ENCODE measurements at regions not wholly inside any gene's neighbourhood (a gene's known extent, or its start where the extent isn't known, plus 50 kb on each side); places are given as distances from the start of the nearest gene placed in this dataset.

DNA sequence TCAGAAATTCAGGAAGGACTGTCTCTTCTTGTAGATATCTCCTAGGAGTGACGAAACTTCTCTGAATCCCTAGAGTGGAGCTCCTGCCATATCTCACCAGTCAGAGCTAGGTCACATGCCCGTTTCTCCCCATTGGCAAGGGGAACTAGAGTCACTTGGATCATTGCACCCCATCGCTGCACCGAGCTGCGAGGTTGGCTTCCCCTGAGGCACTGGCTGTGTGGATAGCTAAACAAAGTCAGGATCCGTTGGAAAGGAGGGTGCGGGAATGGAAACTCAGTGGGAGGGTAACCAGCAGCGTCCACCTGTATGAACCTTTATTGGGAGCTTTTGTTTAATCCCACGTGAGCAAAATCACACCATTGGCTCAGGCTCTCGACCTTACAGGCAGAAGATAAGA lies 283.8 kb downstream of the BRD1 start:
- ATAC-seq (ENCODE audit: low read depth) (no peak), DNase-seq (no peak)
- Histone ChIP-seq H4K91ac (ENCODE audit: insufficient read depth, low read depth, low read length) (no peak overlapping the region), H2AK9ac (replicated peaks; ENCODE audit: low read depth, low read length, poor library complexity) (no peak overlapping the region), H3K36me3 (ENCODE audit: control insufficient read depth, insufficient read depth, low read length) (no peaks in the 10 kb centered on the region), H3K27ac (ENCODE audit: insufficient read depth, low read length) (no peak overlapping the region), H2BK20ac (ENCODE audit: low read depth, low read length) (no peak overlapping the region), H3K18ac (ENCODE audit: low read depth, low read length) (no peak overlapping the region), H3K9me3 (ENCODE audit: control insufficient read depth, insufficient read depth, low read length) (peaks cover 64% of the 10 kb centered on the region), H3K79me1 (ENCODE audit: low read depth in 1 of 2, low read length in 2 of 2) (no peaks in the 10 kb centered on the region), H3K56ac (ENCODE audit: extremely low read depth, insufficient read depth, low read length) (no peak overlapping the region), H3K4me1 (ENCODE audit: control insufficient read depth, insufficient read depth, low read length) (no peaks in the 10 kb centered on the region), H3K4me3 (ENCODE audit: insufficient read depth, low read depth, low read length) (no peak overlapping the region), H3K9me1 (ENCODE audit: insufficient read depth, low read length) (no peaks in the 10 kb centered on the region), H4K8ac (ENCODE audit: low read depth in 2 of 2, low read length in 2 of 2) (no peak overlapping the region), H2BK5ac (ENCODE audit: low read depth, low read length, poor library complexity, severe bottlenecking) (no peak overlapping the region), H3K23ac (ENCODE audit: low read depth, low read length) (no peak overlapping the region), H2AFZ (replicated peaks; ENCODE audit: low read length, poor library complexity) (no peak overlapping the region), H3K9ac (ENCODE audit: low read depth, low read length) (no peak overlapping the region), H3K4me2 (ENCODE audit: low read depth, low read length) (no peak overlapping the region), H4K5ac (ENCODE audit: low read depth, low read length) (no peak overlapping the region), H3K4ac (ENCODE audit: low read depth, low read length) (no peak overlapping the region), H3K14ac (replicated peaks; ENCODE audit: low read depth, low read length) (no peak overlapping the region), H3K27me3 (ENCODE audit: control insufficient read depth, insufficient read depth, low read length) (no peaks in the 10 kb centered on the region), H2BK120ac (ENCODE audit: low read depth, low read length) (no peak overlapping the region), H2AK5ac (ENCODE audit: low read depth, low read length) (no peak overlapping the region), H4K20me1 (ENCODE audit: insufficient read depth, low read length) (no peaks in the 10 kb centered on the region), H2BK15ac (ENCODE audit: low read depth, low read length) (no peak overlapping the region)
- ChIA-PET CTCF (no interaction called here), POLR2A (ENCODE audit: unreplicated experiment) (no interaction called here)
- WGBS, 2 experiments (ENCODE audit: extremely low coverage in 2 of 2, insufficient read length in 1 of 2) = 50% methylated on average over 2 of the region's 10 CpGs; no CpG with 5 or more reads in 1 of the 2 experiments
- BruUV-seq (replicated peaks) = no TSS peak
- dilution Hi-C loops (cut with HindIII; ENCODE audit: low sequenced_read_pairs, unreplicated experiment) = no loop called here
- intact Hi-C loops (cut with micrococcal nuclease) = no loop called here
- TF ChIP-seq, protein P1, sequence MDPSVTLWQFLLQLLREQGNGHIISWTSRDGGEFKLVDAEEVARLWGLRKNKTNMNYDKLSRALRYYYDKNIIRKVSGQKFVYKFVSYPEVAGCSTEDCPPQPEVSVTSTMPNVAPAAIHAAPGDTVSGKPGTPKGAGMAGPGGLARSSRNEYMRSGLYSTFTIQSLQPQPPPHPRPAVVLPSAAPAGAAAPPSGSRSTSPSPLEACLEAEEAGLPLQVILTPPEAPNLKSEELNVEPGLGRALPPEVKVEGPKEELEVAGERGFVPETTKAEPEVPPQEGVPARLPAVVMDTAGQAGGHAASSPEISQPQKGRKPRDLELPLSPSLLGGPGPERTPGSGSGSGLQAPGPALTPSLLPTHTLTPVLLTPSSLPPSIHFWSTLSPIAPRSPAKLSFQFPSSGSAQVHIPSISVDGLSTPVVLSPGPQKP (IDR thresholded peaks at IDR 0.05; ENCODE audit: borderline replicate concordance, low read depth, low read length) = no peak
- TF ChIP-seq BHLHE40 (IDR thresholded peaks at IDR 0.05; ENCODE audit: low read depth, low read length) (no peak), RCOR1 (IDR thresholded peaks at IDR 0.05; ENCODE audit: insufficient replicate concordance, low read length) (no peak), CEBPB (IDR thresholded peaks at IDR 0.05; ENCODE audit: low read depth, low read length) (no peak), POLR2A (IDR thresholded peaks at IDR 0.05; ENCODE audit: low read depth, low read length) (no peak), SMC3 (IDR thresholded peaks at IDR 0.05; ENCODE audit: low read depth, low read length) (no peak), RFX5 (IDR thresholded peaks at IDR 0.05; ENCODE audit: low read depth, low read length) (no peak), RAD21 (IDR thresholded peaks at IDR 0.05; ENCODE audit: low read length) (no peak), NFE2L2 (IDR thresholded peaks at IDR 0.05; ENCODE audit: low read depth, low read length) (no peak), FOS (IDR thresholded peaks at IDR 0.05; ENCODE audit: low read depth, low read length) (no peak), MXI1 (IDR thresholded peaks at IDR 0.05; ENCODE audit: borderline replicate concordance, low read depth, low read length) (no peak), MAZ (IDR thresholded peaks at IDR 0.05; ENCODE audit: borderline replicate concordance, low read depth, low read length) (no peak)
- TF ChIP-seq, protein P2, sequence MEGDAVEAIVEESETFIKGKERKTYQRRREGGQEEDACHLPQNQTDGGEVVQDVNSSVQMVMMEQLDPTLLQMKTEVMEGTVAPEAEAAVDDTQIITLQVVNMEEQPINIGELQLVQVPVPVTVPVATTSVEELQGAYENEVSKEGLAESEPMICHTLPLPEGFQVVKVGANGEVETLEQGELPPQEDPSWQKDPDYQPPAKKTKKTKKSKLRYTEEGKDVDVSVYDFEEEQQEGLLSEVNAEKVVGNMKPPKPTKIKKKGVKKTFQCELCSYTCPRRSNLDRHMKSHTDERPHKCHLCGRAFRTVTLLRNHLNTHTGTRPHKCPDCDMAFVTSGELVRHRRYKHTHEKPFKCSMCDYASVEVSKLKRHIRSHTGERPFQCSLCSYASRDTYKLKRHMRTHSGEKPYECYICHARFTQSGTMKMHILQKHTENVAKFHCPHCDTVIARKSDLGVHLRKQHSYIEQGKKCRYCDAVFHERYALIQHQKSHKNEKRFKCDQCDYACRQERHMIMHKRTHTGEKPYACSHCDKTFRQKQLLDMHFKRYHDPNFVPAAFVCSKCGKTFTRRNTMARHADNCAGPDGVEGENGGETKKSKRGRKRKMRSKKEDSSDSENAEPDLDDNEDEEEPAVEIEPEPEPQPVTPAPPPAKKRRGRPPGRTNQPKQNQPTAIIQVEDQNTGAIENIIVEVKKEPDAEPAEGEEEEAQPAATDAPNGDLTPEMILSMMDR (conservative IDR thresholded peaks at IDR 0.05; ENCODE audit: low read depth, low read length) = no peak
- in situ Hi-C loops (cut with MboI; ENCODE audit: low sequenced_read_pairs) = no loop called here

Data from IMR-90 (cell line).